Activated naive CD4-positive, alpha-beta T cell treated with anti-CD3 and anti-CD28 coated beads, Interleukin-2, amount 50 U/mL, for 16 hours (primary cell): ENCODE measurements at regions not wholly inside any gene's neighbourhood (a gene's known extent, or its start where the extent isn't known, plus 50 kb on each side); places are given as distances from the start of the nearest gene placed in this dataset.

Experiments
- DNase-seq: peaks from one replicate; pipeline ENCODE4 v3.0.0-alpha.2; 2020

GRCh38 chr9:126095546-126096190 is 231.0 kb upstream of the MVB12B start:
- DNase-seq = no peak

GRCh38 chr9:126096340-126096739 is 230.3 kb upstream of the MVB12B start:
- no peak for DNase-seq

- DNase-seq = no peak
Observed at GRCh38 chr9:126097679-126098078, 228.9 kb upstream of the MVB12B start.

DNA sequence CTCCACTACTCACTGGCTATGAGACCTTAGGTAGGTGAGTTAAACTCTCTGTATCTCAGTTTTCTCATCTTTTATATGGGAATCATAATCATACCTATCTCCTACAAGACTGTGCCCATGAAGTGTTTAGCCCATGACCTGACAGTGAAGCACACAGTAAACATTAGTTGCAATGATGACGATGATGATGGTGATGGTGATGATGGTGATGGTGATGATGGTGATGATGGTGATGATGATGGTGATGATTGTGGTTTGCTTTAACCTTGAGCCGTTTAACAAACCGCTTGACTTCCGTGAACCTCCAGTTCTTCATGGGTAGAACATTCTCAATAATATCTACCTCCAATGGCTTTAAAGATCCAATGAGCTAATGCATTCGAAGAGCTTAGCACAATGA is 220.2 kb upstream of the MVB12B start:
- DNase-seq = no peak

- DNase-seq = no peak
Observed at GRCh38 chr9:126107693-126108092, 218.9 kb upstream of the MVB12B start.

DNA sequence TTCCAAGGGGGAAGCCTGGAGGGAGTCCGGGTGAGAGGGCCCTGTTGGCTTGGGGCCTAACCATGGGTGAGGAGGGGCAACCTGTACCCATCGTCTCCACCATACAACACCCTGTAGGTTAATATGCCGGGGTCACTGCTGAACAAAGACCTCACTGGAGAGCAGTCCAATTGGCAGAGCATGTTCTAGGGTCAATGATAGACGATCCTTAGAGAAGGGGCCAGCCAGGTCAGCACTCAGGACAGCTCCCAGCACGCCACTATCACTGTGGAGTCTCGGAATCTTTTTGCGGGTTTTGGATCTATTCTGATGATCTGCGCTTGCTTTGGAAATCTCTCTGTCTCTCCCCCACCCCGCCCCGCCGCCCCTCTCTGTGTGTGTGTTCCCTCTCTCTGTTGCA is 218.4 kb upstream of the MVB12B start:
- DNase-seq = no peak

- DNase-seq = no peak
Observed at GRCh38 chr9:126109575-126109974, 217.1 kb upstream of the MVB12B start.

- DNase-seq = no peak
Observed at GRCh38 chr9:126111556-126111955, 215.1 kb upstream of the MVB12B start.

- no peak for DNase-seq
Observed at GRCh38 chr9:126112135-126112720, 214.4 kb upstream of the MVB12B start.

DNA sequence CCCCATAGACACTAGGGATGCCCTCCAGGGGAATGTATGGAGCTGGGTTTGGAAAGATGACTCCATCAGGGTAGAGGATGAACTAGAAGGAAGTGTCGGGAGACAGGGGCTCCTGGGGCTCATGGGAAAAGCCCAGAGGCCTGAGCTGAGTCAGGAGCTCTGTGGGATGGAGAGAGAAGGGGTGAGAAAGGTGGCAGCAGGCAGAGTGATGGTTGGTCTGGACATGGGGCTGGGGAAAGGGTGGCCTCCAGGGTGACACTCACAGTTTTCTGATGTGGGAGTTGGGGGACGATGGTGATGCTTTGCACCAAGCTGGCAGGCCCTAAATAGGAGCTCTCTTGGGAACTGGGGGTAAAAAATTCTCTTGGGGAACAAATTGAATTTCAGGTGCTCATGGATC is 213.5 kb upstream of the MVB12B start:
- DNase-seq = no peak

GRCh38 chr9:126113756-126114408 is 212.7 kb upstream of the MVB12B start:
- no peak for DNase-seq

DNA sequence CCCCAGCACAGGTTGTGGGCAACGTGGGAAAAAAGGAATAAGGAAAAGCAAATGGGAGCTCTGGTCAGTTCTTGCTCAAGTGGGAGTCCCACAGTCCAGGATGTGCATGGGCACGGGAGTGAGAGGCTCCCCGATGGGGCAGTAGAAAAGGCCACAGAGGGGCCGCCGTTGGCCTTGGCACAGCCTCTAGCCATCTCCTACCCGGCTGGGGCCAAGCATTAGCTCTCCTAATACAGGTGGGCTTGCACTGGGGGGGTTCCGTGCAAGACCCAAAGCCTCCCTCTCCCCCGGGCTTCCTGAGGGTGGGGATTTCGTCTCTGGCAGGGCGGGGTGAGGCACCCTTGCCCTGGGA is 212.2 kb upstream of the MVB12B start:
- no peak for DNase-seq

- no peak for DNase-seq
Observed at GRCh38 chr9:126114850-126115460, 211.7 kb upstream of the MVB12B start.

DNA sequence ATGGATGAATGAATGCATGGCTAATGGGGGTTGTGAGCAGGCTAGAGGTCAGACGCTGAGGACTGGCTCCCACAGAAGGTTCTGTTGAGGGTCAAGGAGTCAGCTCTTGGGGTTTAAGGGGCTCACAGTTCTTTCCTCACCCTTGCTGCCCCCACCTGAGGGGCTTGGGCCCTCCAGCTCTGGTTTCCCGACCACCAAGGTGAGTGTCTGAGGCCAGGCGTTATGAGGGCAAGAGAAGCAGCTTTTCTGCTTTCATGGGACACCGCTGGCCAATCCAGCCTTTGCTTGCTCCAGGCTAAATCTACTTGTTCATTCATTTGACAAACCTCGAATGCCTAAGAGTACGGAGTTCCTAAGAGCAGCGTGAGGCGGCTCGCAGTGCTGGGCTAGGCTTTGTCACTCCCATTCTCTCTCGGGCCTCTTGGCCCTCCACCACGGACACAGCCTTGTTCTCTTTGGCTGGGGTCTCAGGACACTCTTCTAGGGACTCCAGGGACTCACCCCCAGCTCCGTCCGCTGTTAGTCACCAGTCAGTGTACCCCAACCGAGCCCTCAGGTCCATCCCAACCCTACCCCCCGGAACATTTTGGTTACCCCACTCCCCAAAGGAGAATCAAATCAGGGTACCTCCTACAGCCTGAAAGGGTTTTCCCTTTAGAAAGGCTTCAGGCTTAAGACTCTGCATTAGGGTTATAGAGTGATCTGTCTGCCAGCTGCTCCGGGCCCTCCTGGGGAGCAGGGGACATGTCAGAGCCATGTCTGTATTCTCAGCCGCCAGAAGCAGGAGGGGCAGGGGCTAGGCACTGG is 210.1 kb upstream of the MVB12B start:
- no peak for DNase-seq

GRCh38 chr9:126117158-126117425 is 209.5 kb upstream of the MVB12B start:
- no peak for DNase-seq

DNA sequence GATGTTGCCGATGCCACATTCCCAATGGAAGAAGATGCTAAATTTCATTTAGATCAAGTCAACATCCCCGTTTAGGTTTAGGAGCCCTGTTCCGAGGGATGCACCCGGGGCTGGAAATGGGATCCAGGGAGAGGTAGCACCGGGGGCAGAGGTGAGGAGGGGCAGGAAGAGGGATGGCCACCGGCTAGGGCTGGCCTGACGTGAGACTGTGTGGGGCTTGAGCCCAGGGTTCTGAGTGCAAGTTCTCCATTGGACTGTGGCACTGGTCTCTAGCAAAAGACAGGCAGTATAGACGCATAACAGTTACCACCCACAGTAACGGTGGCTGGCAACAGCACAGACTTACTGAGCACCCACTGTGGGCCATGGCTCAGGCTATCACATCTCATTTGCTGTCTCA is 209.0 kb upstream of the MVB12B start:
- DNase-seq = no peak

DNA sequence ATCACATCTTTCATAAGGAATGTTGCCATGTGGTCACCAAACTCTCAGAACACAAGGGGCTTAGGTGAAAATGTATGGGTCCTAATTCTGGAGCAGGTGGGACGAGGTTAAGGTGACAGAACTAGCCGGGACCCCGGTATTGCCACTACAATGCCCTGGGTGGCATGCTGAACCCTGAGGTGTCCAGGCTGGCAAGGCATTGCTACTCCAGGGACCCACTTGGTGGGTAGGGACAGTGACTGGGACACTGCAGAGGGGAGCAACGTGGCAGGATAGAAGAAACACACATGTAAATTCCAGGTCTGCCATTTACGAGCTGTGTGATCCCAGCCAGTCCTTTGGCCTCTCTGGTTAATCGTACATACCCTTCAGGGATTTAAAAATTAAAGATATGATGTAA is 206.9 kb upstream of the MVB12B start:
- no peak for DNase-seq

DNA sequence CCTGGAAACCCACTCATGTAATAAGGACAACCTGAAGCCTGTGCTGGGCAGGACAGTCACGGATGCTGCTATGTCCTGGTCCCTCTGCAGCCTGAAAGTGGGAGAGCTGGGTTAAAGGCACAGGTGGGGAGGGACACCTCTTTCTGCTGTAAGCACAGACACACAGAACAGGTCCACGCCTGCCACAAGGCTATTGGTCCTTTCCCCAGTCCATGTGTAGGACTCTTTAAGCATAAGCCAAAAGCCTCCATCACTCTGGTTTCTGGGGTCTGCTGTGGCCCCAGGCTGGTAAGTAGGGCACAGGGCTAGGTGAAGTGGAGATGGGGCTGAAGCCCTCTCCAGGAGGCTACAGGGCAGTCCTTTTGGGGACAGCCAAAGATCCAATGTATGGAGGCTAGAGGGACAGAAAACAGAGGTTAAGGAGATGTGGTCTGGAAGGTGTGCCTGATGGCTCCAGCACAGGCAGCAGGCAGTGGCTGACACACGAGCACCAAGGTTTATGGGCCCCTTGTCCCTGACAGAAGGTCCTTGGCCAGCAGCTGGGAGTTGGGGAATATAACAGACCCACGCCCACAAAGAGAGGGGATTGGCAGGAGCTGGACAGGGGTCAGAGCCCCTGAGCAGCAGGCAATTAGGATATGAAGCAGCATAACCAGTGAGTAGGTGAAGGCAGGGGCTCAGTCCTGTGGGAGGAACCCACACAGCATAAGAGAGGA is 203.6 kb upstream of the MVB12B start:
- no peak for DNase-seq

DNA sequence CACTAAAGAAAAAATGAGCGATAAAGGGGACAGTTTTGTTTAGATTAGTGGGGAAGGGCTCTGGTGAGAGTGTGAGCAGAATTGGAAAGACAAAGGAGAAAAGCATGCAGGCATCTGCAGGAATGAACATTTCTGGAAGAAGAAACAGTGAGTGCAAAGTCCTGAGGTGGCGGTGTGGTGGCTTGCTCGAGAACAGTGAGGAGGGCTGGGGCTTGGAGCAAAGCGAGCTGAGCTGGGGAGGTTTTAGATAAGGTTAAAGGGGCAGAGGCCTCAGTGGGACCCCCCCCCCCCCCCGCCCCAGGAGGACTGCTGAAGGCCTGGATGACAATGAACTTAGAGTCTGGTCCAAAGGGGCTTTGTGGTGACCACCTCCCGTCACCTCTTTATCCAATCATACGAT is 202.7 kb upstream of the MVB12B start:
- no peak for DNase-seq

DNA sequence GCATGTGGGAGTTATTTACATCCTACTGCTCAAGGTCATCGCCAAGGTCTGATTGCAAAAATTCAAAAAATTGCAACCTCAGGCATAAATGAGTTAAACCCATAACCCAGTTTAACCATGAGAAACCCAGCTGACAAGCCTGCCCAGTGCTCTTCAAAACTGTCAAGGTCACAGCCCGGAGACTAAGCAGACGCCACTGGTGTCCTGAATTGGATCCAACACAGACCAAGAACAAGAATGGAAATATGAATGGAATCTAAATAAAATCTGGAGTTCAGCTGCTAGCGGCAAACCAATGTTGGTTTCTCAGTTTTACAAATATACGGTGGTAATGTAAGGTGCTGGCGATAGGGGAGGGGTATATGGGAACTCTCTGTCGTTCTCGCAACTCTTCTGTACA is 201.5 kb upstream of the MVB12B start:
- no peak for DNase-seq

GRCh38 chr9:126125577-126125976 is 201.1 kb upstream of the MVB12B start:
- DNase-seq = no peak

- no peak for DNase-seq
Observed at GRCh38 chr9:126125992-126126409, 200.6 kb upstream of the MVB12B start.

DNA sequence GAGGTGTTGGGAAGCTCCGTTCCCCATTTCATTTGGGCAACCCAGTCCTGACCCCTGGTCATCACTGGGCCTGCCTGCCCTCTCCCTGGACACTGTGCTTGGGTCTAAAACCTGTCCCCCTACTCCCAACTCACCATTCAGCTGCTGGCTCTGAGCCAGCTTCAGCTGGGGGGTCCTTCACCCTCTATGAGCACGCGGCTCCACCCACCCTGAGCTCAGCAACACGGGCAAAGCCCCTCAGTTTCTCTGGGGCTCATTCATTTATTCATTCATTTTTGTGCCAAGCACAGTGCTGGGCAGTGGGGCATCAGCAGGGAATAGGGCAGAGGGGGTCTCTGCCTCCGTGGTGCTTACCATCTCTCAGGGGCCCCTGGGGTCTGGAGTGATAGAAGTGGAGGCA is 199.8 kb upstream of the MVB12B start:
- no peak for DNase-seq
